Urothelium cell line (cell line): ENCODE measurements at regions not wholly inside any gene's neighbourhood (a gene's known extent, or its start where the extent isn't known, plus 50 kb on each side); places are given as distances from the start of the nearest gene placed in this dataset.
A peak's percentile ranks its signal among the peaks of the same experiment; 100 is the strongest.

Experiments
- DNase-seq: peaks from one replicate; pipeline ENCODE4 v3.0.0; 2011; ENCODE audit warnings: low spot score, mixed read lengths
- FAIRE-seq: peaks from 2 replicates; lab custom pipeline; 2011; peaks lifted over from hg19 to GRCh38; lab: Jason Lieb, UNC

GRCh38 chr2:45256173-45256866 is 247.1 kb upstream of the SIX2 start:
- no peak for FAIRE-seq
- no peak for DNase-seq

DNA sequence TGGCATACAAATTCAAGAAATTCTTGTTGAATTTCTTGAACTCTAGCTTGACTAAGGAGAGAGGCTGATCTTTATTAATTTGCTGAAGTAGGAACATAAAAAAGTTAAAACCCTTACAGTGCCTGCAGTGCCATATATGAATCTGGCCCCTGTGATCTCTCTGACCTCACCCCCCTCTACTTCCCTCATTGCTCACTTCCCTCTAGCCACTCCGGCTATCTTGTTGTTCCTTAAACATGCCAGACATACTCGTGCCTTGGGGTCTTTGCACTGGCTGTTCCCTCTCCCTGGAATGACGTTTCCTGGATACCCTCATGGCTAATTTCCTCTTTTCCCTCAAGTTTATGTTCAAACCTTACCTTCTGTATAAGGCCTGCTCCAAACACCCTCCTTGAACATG is 246.3 kb upstream of the SIX2 start:
- FAIRE-seq = no peak
- DNase-seq = no peak

DNA sequence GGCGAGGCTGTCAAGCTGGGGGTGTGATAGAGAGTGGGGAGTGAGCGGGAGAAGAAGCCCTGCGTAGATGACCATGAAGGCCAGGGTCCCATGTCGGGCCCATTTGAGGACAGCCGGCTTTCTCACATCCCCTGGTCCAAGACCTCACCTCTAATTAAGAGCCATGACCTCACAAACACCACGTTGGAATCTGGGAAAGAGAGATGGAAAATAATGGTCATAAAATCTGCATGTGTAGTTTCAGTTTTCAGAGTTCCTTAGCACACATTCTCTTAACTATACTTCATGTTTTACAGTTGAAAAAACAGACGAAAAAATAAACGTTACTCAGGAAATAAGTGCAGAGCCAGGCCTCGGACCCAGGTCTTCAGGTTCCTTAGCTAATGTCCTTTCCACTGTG is 244.8 kb upstream of the SIX2 start:
- FAIRE-seq = no peak
- no peak for DNase-seq

DNA sequence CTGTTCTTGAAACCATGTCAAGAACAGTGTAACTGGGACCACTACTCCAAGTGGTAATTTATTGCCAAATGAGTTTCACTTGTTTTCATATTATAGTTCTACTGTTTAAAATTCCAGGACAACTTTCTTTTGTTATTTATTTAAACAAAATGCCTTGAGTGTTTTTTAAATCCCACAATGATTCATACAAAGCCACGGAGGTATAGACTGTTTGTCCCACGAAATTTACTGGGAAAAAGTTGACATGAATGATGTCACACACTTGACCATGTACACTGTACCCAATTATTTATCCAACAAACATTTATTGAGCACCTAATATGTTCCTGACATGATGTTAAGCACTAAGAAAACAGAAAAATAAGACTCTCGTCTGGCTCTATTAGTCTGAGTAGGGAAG is 243.9 kb upstream of the SIX2 start:
- FAIRE-seq (no peak), DNase-seq (no peak)

DNA sequence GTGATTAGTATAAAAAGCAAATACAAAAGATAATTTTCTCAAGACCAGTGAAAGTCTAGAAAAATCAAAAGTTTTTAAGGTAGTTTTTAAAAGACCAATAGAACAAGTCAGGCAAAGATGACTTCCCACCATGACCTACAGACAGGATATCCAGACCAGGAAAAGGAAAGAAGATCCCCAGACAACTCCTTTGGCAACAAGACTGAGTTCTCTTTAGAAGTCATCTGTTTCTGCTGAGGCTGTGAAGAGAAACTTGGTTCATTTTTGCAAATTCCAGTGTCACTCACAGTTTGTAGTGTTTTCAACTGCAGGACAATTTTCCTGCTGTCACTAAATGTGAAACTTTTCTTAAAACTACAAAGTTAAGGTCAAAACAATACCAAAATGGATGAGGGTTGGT is 240.9 kb upstream of the SIX2 start:
- no peak for DNase-seq
- no peak for FAIRE-seq

- DNase-seq (no peak), FAIRE-seq (no peak)
Observed at GRCh38 chr2:45248214-45248613, 239.0 kb upstream of the SIX2 start.

DNA sequence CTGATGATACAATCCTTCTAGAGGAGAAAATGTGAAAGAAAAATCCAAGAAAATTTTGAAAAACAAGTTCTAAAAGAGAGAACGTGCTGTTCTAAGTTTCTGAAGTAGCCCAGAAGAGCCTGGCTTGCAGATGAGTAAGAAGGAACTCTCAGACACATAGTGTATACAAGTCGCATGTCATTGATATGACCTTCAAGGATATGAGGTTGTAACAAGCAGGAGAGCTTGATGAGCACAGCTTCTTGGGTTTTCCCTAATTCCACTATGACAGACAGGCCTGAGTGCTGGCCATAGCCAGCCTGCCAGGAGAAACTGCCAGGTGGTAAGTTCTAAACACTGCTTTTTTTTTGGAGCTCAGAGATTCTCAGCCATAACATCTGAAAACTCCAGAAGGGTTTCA is 235.7 kb upstream of the SIX2 start:
- FAIRE-seq (no peak), DNase-seq (no peak)

- FAIRE-seq (no peak), DNase-seq (no peak)
Observed at GRCh38 chr2:45242161-45242741, 233.0 kb upstream of the SIX2 start.

GRCh38 chr2:45241061-45241561 is 231.9 kb upstream of the SIX2 start:
- FAIRE-seq (no peak), DNase-seq (peak; percentile 51)

- DNase-seq = peak; percentile 93
- peak; percentile 97 for FAIRE-seq
Observed at GRCh38 chr2:45237850-45238542, 228.7 kb upstream of the SIX2 start.

DNA sequence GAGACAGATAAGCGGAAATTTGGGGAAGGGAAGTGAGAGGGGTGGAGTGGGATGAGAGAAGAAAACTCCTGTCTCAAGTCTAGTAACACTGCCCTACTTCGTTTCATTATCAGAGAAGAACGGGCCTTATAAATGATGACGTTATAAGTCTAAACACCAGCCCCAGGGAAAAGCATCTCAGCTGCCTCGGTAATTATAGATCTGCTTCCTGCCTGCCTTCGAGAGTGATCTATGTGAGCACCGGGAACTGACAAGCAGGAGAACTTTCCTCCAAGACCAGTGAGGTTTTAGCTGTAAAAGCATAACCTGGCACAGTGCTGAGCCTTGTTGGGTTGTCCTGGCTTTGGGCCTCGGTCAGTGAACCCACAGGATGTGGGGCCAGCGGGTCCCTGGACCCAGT is 227.9 kb upstream of the SIX2 start:
- DNase-seq (no peak), FAIRE-seq (no peak)

GRCh38 chr2:45236268-45236667 is 227.0 kb upstream of the SIX2 start:
- no peak for DNase-seq
- no peak for FAIRE-seq

- DNase-seq (no peak), FAIRE-seq (no peak)
Observed at GRCh38 chr2:45233301-45233700, 224.0 kb upstream of the SIX2 start.

GRCh38 chr2:45232818-45233217 is 223.6 kb upstream of the SIX2 start:
- DNase-seq = no peak
- no peak for FAIRE-seq

- FAIRE-seq (no peak), DNase-seq (no peak)
Observed at GRCh38 chr2:45229411-45229810, 220.2 kb upstream of the SIX2 start.

DNA sequence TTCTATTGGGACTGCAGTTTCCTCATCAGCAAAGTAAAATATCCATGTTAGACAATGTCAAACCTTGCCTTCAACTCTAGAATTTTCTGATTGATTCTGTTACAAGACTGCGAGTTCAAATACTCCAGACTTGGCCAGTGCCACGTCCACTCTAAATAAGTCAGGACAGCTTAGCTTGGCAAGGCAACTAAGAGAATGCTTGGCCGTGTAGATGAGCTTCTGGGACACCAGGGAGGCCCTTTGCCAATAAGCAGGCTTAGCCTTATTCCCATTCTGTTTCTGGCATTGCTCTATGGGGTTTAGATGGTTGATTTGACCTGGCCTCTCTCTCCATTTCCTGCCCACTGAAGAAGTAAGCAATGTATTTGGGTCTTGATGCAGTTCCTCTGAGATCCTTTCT is 218.1 kb upstream of the SIX2 start:
- FAIRE-seq (no peak), DNase-seq (no peak)

DNA sequence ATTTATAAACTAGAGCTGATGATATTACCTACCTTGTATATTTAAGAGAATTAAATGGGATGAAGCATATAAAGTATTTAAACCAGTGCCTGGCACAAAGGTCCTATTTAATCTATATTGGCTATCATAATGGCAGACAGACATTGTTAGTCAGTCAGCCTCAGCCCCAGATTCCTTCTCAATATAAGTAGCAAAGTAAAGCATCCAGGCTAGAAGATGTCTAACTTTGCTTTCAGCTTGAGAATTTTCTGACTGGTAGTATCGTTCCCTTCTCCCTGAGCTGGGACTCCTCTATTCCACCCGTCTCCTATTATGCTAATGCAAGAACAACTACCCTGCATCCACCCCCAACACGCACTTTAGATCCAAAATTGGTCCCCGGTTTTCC is 215.7 kb upstream of the SIX2 start:
- no peak for DNase-seq

DNA sequence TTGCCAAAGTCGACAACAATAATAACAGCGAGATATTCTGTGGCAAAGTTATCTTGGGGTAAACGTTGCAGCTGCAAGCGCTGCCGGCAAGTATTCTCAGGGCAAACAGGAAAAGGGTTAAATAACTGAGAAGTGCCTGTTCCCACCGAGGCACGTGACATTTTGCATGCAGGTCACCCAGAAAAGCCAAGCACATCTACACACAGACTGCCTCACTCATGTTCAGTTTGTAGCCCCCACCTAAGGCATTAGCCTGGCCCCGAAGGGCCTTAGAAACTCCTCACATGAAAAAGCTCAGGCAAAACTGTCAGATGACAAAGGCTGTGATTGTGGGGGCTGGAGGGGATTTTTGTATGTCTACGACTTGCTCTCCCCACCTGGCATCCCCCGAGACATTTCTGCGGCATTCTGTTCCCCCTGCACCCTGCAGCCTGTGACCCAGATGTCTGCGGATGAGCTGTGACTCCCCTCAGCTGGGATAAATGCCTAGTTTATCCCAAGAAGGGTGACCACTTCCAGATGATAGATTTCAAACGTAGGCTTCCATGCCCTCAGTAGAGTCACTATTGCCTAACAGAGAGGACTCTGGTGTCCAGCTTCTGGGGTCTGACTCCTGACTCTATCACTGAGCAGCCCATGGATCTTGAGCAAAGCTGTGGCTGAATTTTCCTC is 215.2 kb upstream of the SIX2 start:
- FAIRE-seq (no peak), DNase-seq (no peak)

More for the DNA sequence above, 215.7 kb upstream of the SIX2 start:
- no peak for FAIRE-seq

- no peak for FAIRE-seq
- no peak for DNase-seq
Observed at GRCh38 chr2:45223531-45223930, 214.3 kb upstream of the SIX2 start.

- no peak for DNase-seq
- peak; percentile 81 for FAIRE-seq
Observed at GRCh38 chr2:45220227-45220626, 211.0 kb upstream of the SIX2 start.

DNA sequence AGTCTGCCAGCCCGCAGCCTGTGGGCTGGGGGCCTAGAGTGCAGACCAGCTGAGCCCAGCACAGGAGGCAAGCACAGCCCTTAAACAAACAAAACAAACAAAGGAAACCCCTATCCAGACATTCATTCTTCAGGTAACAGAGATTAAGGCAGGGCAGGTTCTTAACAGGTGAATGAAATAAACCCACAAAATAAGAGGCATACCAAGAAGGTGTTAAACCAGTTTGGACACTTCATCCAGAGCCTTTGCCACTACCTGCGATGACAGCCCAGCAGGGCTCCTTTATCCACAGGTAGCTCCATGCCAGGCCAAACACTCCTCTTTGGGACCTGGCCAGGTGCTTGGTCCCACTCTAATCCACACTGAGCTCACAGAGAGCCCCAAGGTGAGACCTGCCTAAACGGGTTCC is 209.7 kb upstream of the SIX2 start:
- DNase-seq = no peak
- no peak for FAIRE-seq

DNA sequence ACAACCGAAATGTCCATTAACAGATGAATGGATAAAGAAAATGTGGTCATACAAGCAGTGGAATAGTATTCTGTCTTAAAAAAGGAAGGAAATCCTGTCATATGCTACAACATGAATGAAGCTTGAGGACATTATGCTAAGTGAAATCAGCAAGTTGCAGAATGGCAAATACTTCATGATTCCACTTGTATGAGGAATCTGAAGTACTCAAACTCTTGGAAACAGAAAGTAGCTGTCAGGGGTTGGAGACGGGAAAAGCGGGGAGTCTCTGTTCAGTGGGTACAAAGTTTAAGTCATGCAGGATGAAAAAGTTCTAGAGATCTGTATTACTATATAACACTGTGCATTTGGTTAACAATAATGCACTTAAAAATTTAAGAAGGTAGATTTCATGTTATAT is 209.0 kb upstream of the SIX2 start:
- DNase-seq = no peak
- no peak for FAIRE-seq
